ENCODE measurements at regions not wholly inside any gene's neighbourhood (a gene's known extent, or its start where the extent isn't known, plus 50 kb on each side); places are given as distances from the start of the nearest gene placed in this dataset.

DNA sequence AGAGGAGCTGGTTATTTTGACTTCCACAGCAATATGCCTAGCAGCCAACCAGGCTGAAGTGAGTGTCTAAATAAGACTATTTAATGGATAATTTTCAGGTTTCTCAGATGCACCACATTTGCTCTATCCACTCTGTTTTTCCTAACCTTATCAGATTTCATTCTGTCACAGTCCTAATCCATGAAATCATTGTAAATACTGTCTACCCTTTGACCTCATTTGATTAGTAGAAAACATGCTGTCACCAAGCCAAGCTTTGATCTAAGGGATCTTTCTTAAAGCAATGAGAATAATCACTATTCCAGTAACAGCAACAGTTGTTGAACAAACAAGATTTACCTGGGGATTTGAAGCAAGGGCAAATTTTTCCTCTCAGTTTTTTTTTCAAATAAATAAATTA, 595.6 kb downstream of the LTN1 start:
- TF ChIP-seq, protein P1, sequence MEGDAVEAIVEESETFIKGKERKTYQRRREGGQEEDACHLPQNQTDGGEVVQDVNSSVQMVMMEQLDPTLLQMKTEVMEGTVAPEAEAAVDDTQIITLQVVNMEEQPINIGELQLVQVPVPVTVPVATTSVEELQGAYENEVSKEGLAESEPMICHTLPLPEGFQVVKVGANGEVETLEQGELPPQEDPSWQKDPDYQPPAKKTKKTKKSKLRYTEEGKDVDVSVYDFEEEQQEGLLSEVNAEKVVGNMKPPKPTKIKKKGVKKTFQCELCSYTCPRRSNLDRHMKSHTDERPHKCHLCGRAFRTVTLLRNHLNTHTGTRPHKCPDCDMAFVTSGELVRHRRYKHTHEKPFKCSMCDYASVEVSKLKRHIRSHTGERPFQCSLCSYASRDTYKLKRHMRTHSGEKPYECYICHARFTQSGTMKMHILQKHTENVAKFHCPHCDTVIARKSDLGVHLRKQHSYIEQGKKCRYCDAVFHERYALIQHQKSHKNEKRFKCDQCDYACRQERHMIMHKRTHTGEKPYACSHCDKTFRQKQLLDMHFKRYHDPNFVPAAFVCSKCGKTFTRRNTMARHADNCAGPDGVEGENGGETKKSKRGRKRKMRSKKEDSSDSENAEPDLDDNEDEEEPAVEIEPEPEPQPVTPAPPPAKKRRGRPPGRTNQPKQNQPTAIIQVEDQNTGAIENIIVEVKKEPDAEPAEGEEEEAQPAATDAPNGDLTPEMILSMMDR (optimal IDR thresholded peaks at IDR 0.05 in 1 of 3, IDR thresholded peaks at IDR 0.05 in 1 of 3, conservative IDR thresholded peaks at IDR 0.05 in 1 of 3; ENCODE audit: extremely low read depth in 1 of 3, insufficient read depth in 2 of 3, low read length in 3 of 3) = no peak
- no peak for TF ChIP-seq EZH2 (IDR thresholded peaks at IDR 0.05; ENCODE audit: low read length)
